ENCODE measurements at regions not wholly inside any gene's neighbourhood (a gene's known extent, or its start where the extent isn't known, plus 50 kb on each side); places are given as distances from the start of the nearest gene placed in this dataset.

GRCh38 chr20:52269321-52269720 lies 77.7 kb upstream of the ZFP64 start:
- H3K4me3 ChIP-seq (ENCODE audit: low read length, poor library complexity, severe bottlenecking) = no peak overlapping the region
- H3K9me3 ChIP-seq (ENCODE audit: insufficient read depth, low read depth, low read length) = no peaks in the 10 kb centered on the region
- no peaks in the 10 kb centered on the region for H3K9me2 ChIP-seq (replicated peaks; ENCODE audit: low read depth, low read length)
- H3K4me1 ChIP-seq (ENCODE audit: insufficient read depth, low read length, poor library complexity, severe bottlenecking) = no peaks in the 10 kb centered on the region
- H3K79me2 ChIP-seq (ENCODE audit: insufficient read depth, low read length) = no peaks in the 10 kb centered on the region
- H4K20me1 ChIP-seq (ENCODE audit: insufficient read depth, low read length, poor library complexity, severe bottlenecking) = no peaks in the 10 kb centered on the region
- no peaks in the 10 kb centered on the region for H3K36me3 ChIP-seq (ENCODE audit: insufficient read depth, low read length)
- peaks cover 3% of the 10 kb centered on the region for H3K27me3 ChIP-seq (ENCODE audit: insufficient read depth, low read length, poor library complexity, severe bottlenecking)
- no peak overlapping the region for H3K9ac ChIP-seq (ENCODE audit: low read depth, low read length, poor library complexity, severe bottlenecking)
- H3K4me2 ChIP-seq (ENCODE audit: low read depth, low read length, poor library complexity, severe bottlenecking) = no peak overlapping the region
- no peak overlapping the region for H2AFZ ChIP-seq (ENCODE audit: low read length)
- TF ChIP-seq CTCF (conservative IDR thresholded peaks at IDR 0.05; ENCODE audit: low read length) = no peak
- no peak for TF ChIP-seq EZH2phosphoT487 (IDR thresholded peaks at IDR 0.05; ENCODE audit: borderline replicate concordance)
- no peaks in the 10 kb centered on the region for H3F3A ChIP-seq (ENCODE audit: low read depth)

- H2AFZ ChIP-seq (ENCODE audit: low read length) = no peak overlapping the region
Measured at GRCh38 chr20:52268184-52268749, 76.7 kb upstream of the ZFP64 start.

GRCh38 chr20:52267418-52267817 lies 75.8 kb upstream of the ZFP64 start:
- TF ChIP-seq CTCF (conservative IDR thresholded peaks at IDR 0.05; ENCODE audit: low read length) (no peak), EZH2phosphoT487 (IDR thresholded peaks at IDR 0.05; ENCODE audit: borderline replicate concordance) (no peak)
- Histone ChIP-seq H4K20me1 (ENCODE audit: insufficient read depth, low read length, poor library complexity, severe bottlenecking) (no peaks in the 10 kb centered on the region), H3K4me1 (ENCODE audit: insufficient read depth, low read length, poor library complexity, severe bottlenecking) (no peaks in the 10 kb centered on the region), H2AFZ (ENCODE audit: low read length) (no peak overlapping the region), H3K79me2 (ENCODE audit: insufficient read depth, low read length) (no peaks in the 10 kb centered on the region), H3K4me2 (ENCODE audit: low read depth, low read length, poor library complexity, severe bottlenecking) (no peak overlapping the region), H3K4me3 (ENCODE audit: low read length, poor library complexity, severe bottlenecking) (no peak overlapping the region), H3K27me3 (ENCODE audit: insufficient read depth, low read length, poor library complexity, severe bottlenecking) (peaks cover 3% of the 10 kb centered on the region), H3K9ac (ENCODE audit: low read depth, low read length, poor library complexity, severe bottlenecking) (no peak overlapping the region), H3K9me3 (ENCODE audit: insufficient read depth, low read depth, low read length) (no peaks in the 10 kb centered on the region), H3F3A (ENCODE audit: low read depth) (no peaks in the 10 kb centered on the region), H3K9me2 (replicated peaks; ENCODE audit: low read depth, low read length) (no peaks in the 10 kb centered on the region), H3K36me3 (ENCODE audit: insufficient read depth, low read length) (no peaks in the 10 kb centered on the region)

More at GRCh38 chr20:52268184-52268749, 76.7 kb upstream of the ZFP64 start:
- Histone ChIP-seq H3K4me2 (ENCODE audit: low read depth, low read length, poor library complexity, severe bottlenecking) (no peak overlapping the region), H3K9ac (ENCODE audit: low read depth, low read length, poor library complexity, severe bottlenecking) (no peak overlapping the region), H3K27me3 (ENCODE audit: insufficient read depth, low read length, poor library complexity, severe bottlenecking) (peaks cover 3% of the 10 kb centered on the region), H3K9me2 (replicated peaks; ENCODE audit: low read depth, low read length) (no peaks in the 10 kb centered on the region), H3K9me3 (ENCODE audit: insufficient read depth, low read depth, low read length) (no peaks in the 10 kb centered on the region), H4K20me1 (ENCODE audit: insufficient read depth, low read length, poor library complexity, severe bottlenecking) (no peaks in the 10 kb centered on the region), H3F3A (ENCODE audit: low read depth) (no peaks in the 10 kb centered on the region), H3K79me2 (ENCODE audit: insufficient read depth, low read length) (no peaks in the 10 kb centered on the region), H3K4me1 (ENCODE audit: insufficient read depth, low read length, poor library complexity, severe bottlenecking) (no peaks in the 10 kb centered on the region), H3K4me3 (ENCODE audit: low read length, poor library complexity, severe bottlenecking) (no peak overlapping the region), H3K36me3 (ENCODE audit: insufficient read depth, low read length) (no peaks in the 10 kb centered on the region)
- TF ChIP-seq CTCF (conservative IDR thresholded peaks at IDR 0.05; ENCODE audit: low read length) (no peak), EZH2phosphoT487 (IDR thresholded peaks at IDR 0.05; ENCODE audit: borderline replicate concordance) (no peak)
